Activated B cell treated with CpG ODN at 0.5 μM for 24 hours (primary cell): ENCODE measurements at regions not wholly inside any gene's neighbourhood (a gene's known extent, or its start where the extent isn't known, plus 50 kb on each side); places are given as distances from the start of the nearest gene placed in this dataset.

Source experiments
- ATAC-seq: fragments of 200-7000 bp; cut with Tn5 transposase; one replicate; pipeline ENCODE4 v1.10.0; 2021; ENCODE audit warnings: low read depth, mild to moderate bottlenecking, moderate library complexity
- CTCF ChIA-PET: fragments of 350-600 bp; sonication (Branson Sonifier 250); formaldehyde crosslinking; loops from one replicate; lab custom pipeline; 2021; ENCODE audit warnings: antibody characterized with exemption; lab: Charles Lee
- POLR2A ChIA-PET: fragments of 350-600 bp; sonication (Branson Sonifier 250); formaldehyde crosslinking; loops from one replicate; lab custom pipeline; 2021; ENCODE audit warnings: antibody characterized with exemption; lab: Charles Lee
- DNase-seq: peaks from one replicate; pipeline ENCODE4 v3.0.0; 2022
- H3K27ac Mint-ChIP-seq: one replicate; pipeline ENCODE4 v1.8.0; 2020; ENCODE audit warnings: mixed read lengths
- H3K27me3 Mint-ChIP-seq: one replicate; pipeline ENCODE4 v1.8.0; 2021; ENCODE audit warnings: mixed read lengths
- H3K36me3 Mint-ChIP-seq: one replicate; pipeline ENCODE4 v1.8.0; 2021; ENCODE audit warnings: low read depth, mixed read lengths
- H3K4me1 Mint-ChIP-seq: one replicate; pipeline ENCODE4 v1.8.0; 2021; ENCODE audit warnings: mixed read lengths
- H3K4me3 Mint-ChIP-seq: one replicate; pipeline ENCODE4 v1.8.0; 2020; ENCODE audit warnings: mild to moderate bottlenecking, mixed read lengths
- H3K9me3 Mint-ChIP-seq: one replicate; pipeline ENCODE4 v1.8.0; 2020; ENCODE audit warnings: mixed read lengths
- CTCF ChIP-seq: fragments of 200-600 bp; IDR thresholded peaks from one replicate; pipeline ENCODE4 v1.8.0; 2022; ENCODE audit warnings: antibody characterized with exemption, mild to moderate bottlenecking
- intact Hi-C: fragments of 100-400 bp; cut with micrococcal nuclease; formaldehyde crosslinking; loops from one replicate; pipeline ENCODE4 v1.15.1; 2024

- no peak for DNase-seq
- H3K4me1 Mint-ChIP-seq, result no peaks in the 10 kb centered on the region
- H3K4me3 Mint-ChIP-seq, result no peak overlapping the region
- no peak for TF ChIP-seq CTCF
- POLR2A ChIA-PET, result no interaction called here
- CTCF ChIA-PET, result no interaction called here
- H3K36me3 Mint-ChIP-seq, result no peaks in the 10 kb centered on the region
- H3K27ac Mint-ChIP-seq, result no peak overlapping the region
- H3K9me3 Mint-ChIP-seq, result no peaks in the 10 kb centered on the region
- intact Hi-C loops, result no loop called here
- no peak for ATAC-seq
- peaks cover 11% of the 10 kb centered on the region for H3K27me3 Mint-ChIP-seq
These were observed 181.7 kb downstream of the HERPUD2 start for GRCh38 chr7:35513195-35513594.

GRCh38 chr7:35512716-35513115, 182.2 kb downstream of the HERPUD2 start:
- Mint-ChIP-seq H3K27ac (no peak overlapping the region), H3K4me1 (no peaks in the 10 kb centered on the region), H3K4me3 (no peak overlapping the region), H3K9me3 (no peaks in the 10 kb centered on the region), H3K36me3 (no peaks in the 10 kb centered on the region), H3K27me3 (peaks cover 11% of the 10 kb centered on the region)
- DNase-seq, result no peak
- TF ChIP-seq CTCF, result no peak
- ChIA-PET POLR2A (no interaction called here), CTCF (no interaction called here)
- no peak for ATAC-seq
- intact Hi-C loops, result no loop called here

GRCh38 chr7:35508623-35509400, 186.1 kb downstream of the HERPUD2 start:
- TF ChIP-seq CTCF, result no peak
- DNase-seq, result no peak
- ATAC-seq, result no peak
- Mint-ChIP-seq H3K27me3 (peaks cover 9% of the 10 kb centered on the region), H3K27ac (no peak overlapping the region), H3K9me3 (no peaks in the 10 kb centered on the region), H3K4me3 (no peak overlapping the region), H3K36me3 (no peaks in the 10 kb centered on the region), H3K4me1 (no peaks in the 10 kb centered on the region)
- ChIA-PET CTCF (no interaction called here), POLR2A (no interaction called here)
- intact Hi-C loops, result no loop called here

- CTCF ChIA-PET, result no interaction called here
- no peak for TF ChIP-seq CTCF
- Mint-ChIP-seq H3K27me3 (peaks cover 5% of the 10 kb centered on the region), H3K36me3 (no peaks in the 10 kb centered on the region), H3K9me3 (no peaks in the 10 kb centered on the region), H3K4me3 (no peak overlapping the region), H3K27ac (no peak overlapping the region), H3K4me1 (no peaks in the 10 kb centered on the region)
- DNase-seq, result no peak
- ATAC-seq, result no peak
- intact Hi-C loops, result no loop called here
- POLR2A ChIA-PET, result no interaction called here
These were observed 189.9 kb downstream of the HERPUD2 start for GRCh38 chr7:35505066-35505465.

- Mint-ChIP-seq H3K9me3 (no peaks in the 10 kb centered on the region), H3K4me3 (no peak overlapping the region), H3K36me3 (no peaks in the 10 kb centered on the region), H3K27me3 (peaks cover 9% of the 10 kb centered on the region), H3K4me1 (no peaks in the 10 kb centered on the region), H3K27ac (no peak overlapping the region)
- intact Hi-C loops, result no loop called here
- no peak for DNase-seq
- ChIA-PET CTCF (no interaction called here), POLR2A (no interaction called here)
- ATAC-seq, result no peak
- no peak for TF ChIP-seq CTCF
These were observed 190.6 kb downstream of the HERPUD2 start for GRCh38 chr7:35504365-35504764.
